Anterior cingulate cortex (tissue), 58 donors: ENCODE measurements at regions not wholly inside any gene's neighbourhood (a gene's known extent, or its start where the extent isn't known, plus 50 kb on each side); places are given as distances from the start of the nearest gene placed in this dataset.
A peak's percentile ranks its signal among the peaks of the same experiment; 100 is the strongest.

ENCODE experiments used
- DNase-seq, 58 donors: peaks; one replicate each; lab custom pipeline; 2025; lab: John Stamatoyannopoulos, UW

- no peak for DNase-seq
Measured at GRCh38 chrX:40207626-40208025, 109.9 kb upstream of the BCOR start.

- DNase-seq: peak in 1 of 58 donors; percentile 0
Measured at GRCh38 chrX:40205471-40205870, 107.7 kb upstream of the BCOR start.

- DNase-seq: no peak
Measured at GRCh38 chrX:40202456-40202855, 104.7 kb upstream of the BCOR start.

GRCh38 chrX:40201329-40201885 lies 103.6 kb upstream of the BCOR start:
- DNase-seq: no peak

GRCh38 chrX:40199704-40200103 lies 101.9 kb upstream of the BCOR start:
- DNase-seq: no peak

GRCh38 chrX:40197071-40197470 lies 99.3 kb upstream of the BCOR start:
- DNase-seq: no peak

- DNase-seq: no peak
Measured at GRCh38 chrX:40195368-40195767, 97.6 kb upstream of the BCOR start.

GRCh38 chrX:40192196-40192595 lies 94.4 kb upstream of the BCOR start:
- DNase-seq: no peak

GRCh38 chrX:40189637-40190036 lies 91.9 kb upstream of the BCOR start:
- DNase-seq: no peak

GRCh38 chrX:40188573-40189417 lies 91.0 kb upstream of the BCOR start:
- no peak for DNase-seq

GRCh38 chrX:40184968-40185367 lies 87.2 kb upstream of the BCOR start:
- no peak for DNase-seq

GRCh38 chrX:40182615-40183014 lies 84.9 kb upstream of the BCOR start:
- DNase-seq: no peak

GRCh38 chrX:40182095-40182494 lies 84.3 kb upstream of the BCOR start:
- DNase-seq: no peak

GRCh38 chrX:40179283-40179682 lies 81.5 kb upstream of the BCOR start:
- no peak for DNase-seq

GRCh38 chrX:40177942-40178715 lies 80.4 kb upstream of the BCOR start:
- DNase-seq: no peak

- DNase-seq: no peak
Measured at GRCh38 chrX:40177489-40177888, 79.7 kb upstream of the BCOR start.

GRCh38 chrX:40177117-40177430 lies 79.3 kb upstream of the BCOR start:
- peak in 5 of 58 donors; percentile 5 to 40 (median 35) for DNase-seq

- peak in 44 of 58 donors; percentile 4 to 72 (median 40) for DNase-seq
Measured at GRCh38 chrX:40176351-40177116, 78.8 kb upstream of the BCOR start.

GRCh38 chrX:40175511-40176350 lies 78.0 kb upstream of the BCOR start:
- peak in 44 of 58 donors; percentile 3 to 69 (median 40) for DNase-seq
